Calu3 (cell line): ENCODE measurements at regions not wholly inside any gene's neighbourhood (a gene's known extent, or its start where the extent isn't known, plus 50 kb on each side); places are given as distances from the start of the nearest gene placed in this dataset.

Experiments used
- BruUV-seq: library from RNA; stranded (reverse); fragments of 400-500 nt; replicated peaks from 2 replicates; lab custom pipeline; 2021; lab: Mats Ljungman, UMichigan
- CTCF ChIA-PET: fragments of 300-600 bp; sonication (Branson Sonifier 250); formaldehyde crosslinking; loops from one replicate; lab custom pipeline; 2022; ENCODE audit warnings: antibody characterized with exemption; lab: Charles Lee
- DNase-seq: peaks from one replicate; pipeline ENCODE4 v3.0.0; 2022
- H3K27ac Mint-ChIP-seq: one replicate; pipeline ENCODE4 v1.8.0; 2022; ENCODE audit warnings: mixed read lengths; ENCODE audit not compliant: unreplicated experiment
- H3K27me3 Mint-ChIP-seq: one replicate; pipeline ENCODE4 v1.8.0; 2022; ENCODE audit warnings: mixed read lengths; ENCODE audit not compliant: unreplicated experiment
- H3K36me3 Mint-ChIP-seq: one replicate; pipeline ENCODE4 v1.8.0; 2022; ENCODE audit warnings: mild to moderate bottlenecking, moderate library complexity, mixed read lengths; ENCODE audit not compliant: insufficient read depth, unreplicated experiment
- H3K4me1 Mint-ChIP-seq: one replicate; pipeline ENCODE4 v1.8.0; 2022; ENCODE audit warnings: mild to moderate bottlenecking, low read depth, mixed read lengths; ENCODE audit not compliant: unreplicated experiment
- H3K4me3 Mint-ChIP-seq: one replicate; pipeline ENCODE4 v1.8.0; 2022; ENCODE audit warnings: mild to moderate bottlenecking, low read depth, moderate library complexity, mixed read lengths; ENCODE audit not compliant: unreplicated experiment
- H3K9me3 Mint-ChIP-seq: one replicate; pipeline ENCODE4 v1.8.0; 2022; ENCODE audit warnings: low read depth, mixed read lengths; ENCODE audit not compliant: unreplicated experiment
- CTCF ChIP-seq: fragments of 200-600 bp; IDR thresholded peaks from one replicate; pipeline ENCODE4 v1.8.0; 2022; ENCODE audit warnings: antibody characterized with exemption; ENCODE audit not compliant: unreplicated experiment
- intact Hi-C: fragments of 100-400 bp; cut with micrococcal nuclease; formaldehyde crosslinking; loops from one replicate; pipeline ENCODE4 v1.10.0; 2022; ENCODE audit not compliant: unreplicated experiment

- intact Hi-C loops = no loop called here
- no peak for DNase-seq
- Mint-ChIP-seq H3K27me3 (no peaks in the 10 kb centered on the region), H3K27ac (no peak overlapping the region), H3K4me3 (no peak overlapping the region), H3K9me3 (no peaks in the 10 kb centered on the region), H3K4me1 (no peaks in the 10 kb centered on the region), H3K36me3 (no peaks in the 10 kb centered on the region)
- CTCF ChIA-PET = no interaction called here
- no peak for TF ChIP-seq CTCF
- no TSS peak for BruUV-seq
Measured at GRCh38 chr13:109355875-109356434, 430.4 kb downstream of the IRS2 start.

- no peaks in the 10 kb centered on the region for H3K4me1 Mint-ChIP-seq
- no peak overlapping the region for H3K4me3 Mint-ChIP-seq
- intact Hi-C loops = no loop called here
- TF ChIP-seq CTCF = no peak
- H3K36me3 Mint-ChIP-seq = no peaks in the 10 kb centered on the region
- BruUV-seq = no TSS peak
- CTCF ChIA-PET = no interaction called here
- H3K27me3 Mint-ChIP-seq = no peaks in the 10 kb centered on the region
- no peaks in the 10 kb centered on the region for H3K9me3 Mint-ChIP-seq
- H3K27ac Mint-ChIP-seq = no peak overlapping the region
- no peak for DNase-seq
Measured at GRCh38 chr13:109355166-109355565, 431.2 kb downstream of the IRS2 start.

- BruUV-seq = no TSS peak
- H3K4me3 Mint-ChIP-seq = no peak overlapping the region
- H3K4me1 Mint-ChIP-seq = peaks cover 18% of the 10 kb centered on the region
- H3K36me3 Mint-ChIP-seq = no peaks in the 10 kb centered on the region
- H3K27ac Mint-ChIP-seq = no peak overlapping the region
- no peaks in the 10 kb centered on the region for H3K9me3 Mint-ChIP-seq
- no peak for TF ChIP-seq CTCF
- intact Hi-C loops = no loop called here
- no peaks in the 10 kb centered on the region for H3K27me3 Mint-ChIP-seq
- no peak for DNase-seq
- CTCF ChIA-PET = no interaction called here
Measured at GRCh38 chr13:109351236-109351635, 435.1 kb downstream of the IRS2 start.

DNA sequence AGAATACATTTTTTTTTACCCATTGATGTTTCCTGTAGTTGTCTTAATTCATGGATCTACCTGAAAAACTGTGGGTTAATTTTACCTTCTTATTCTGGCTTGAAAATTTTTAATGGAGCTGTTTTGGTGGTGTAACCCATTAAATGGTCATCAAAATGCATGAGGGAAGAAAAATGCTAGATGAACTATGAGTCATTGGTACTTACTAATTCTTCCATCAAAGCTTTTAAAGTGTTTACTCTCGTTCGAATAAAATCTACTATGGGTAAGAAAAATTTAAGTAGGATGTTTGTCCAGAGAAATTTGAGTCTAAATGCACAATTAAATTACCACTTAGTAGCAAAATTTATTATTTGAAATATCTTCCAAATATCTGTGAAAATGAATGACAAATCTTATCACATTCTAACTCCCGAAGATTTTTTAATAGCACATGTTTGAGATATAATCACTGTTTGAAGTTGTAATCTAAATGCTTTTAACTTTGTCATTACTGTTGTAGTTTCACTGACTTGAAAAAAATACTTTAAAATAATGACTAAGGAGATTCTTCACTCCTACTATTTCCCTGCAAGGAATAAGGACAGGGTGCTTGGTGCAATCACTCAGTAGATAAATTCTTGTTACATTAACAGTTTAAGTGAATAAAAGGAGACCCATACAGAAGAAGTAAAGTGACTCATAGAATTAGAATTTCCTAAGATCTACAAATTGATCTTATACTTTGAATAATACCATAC is 437.7 kb downstream of the IRS2 start:
- CTCF ChIA-PET = no interaction called here
- Mint-ChIP-seq H3K27ac (no peak overlapping the region), H3K36me3 (no peaks in the 10 kb centered on the region), H3K4me3 (no peak overlapping the region), H3K9me3 (no peaks in the 10 kb centered on the region), H3K27me3 (no peaks in the 10 kb centered on the region), H3K4me1 (peaks cover 18% of the 10 kb centered on the region)
- intact Hi-C loops = no loop called here
- DNase-seq = no peak
- BruUV-seq = no TSS peak
- TF ChIP-seq CTCF = no peak
